HCT116 (cell line): ENCODE measurements at regions not wholly inside any gene's neighbourhood (a gene's known extent, or its start where the extent isn't known, plus 50 kb on each side); places are given as distances from the start of the nearest gene placed in this dataset.

Experiments used
- ATAC-seq: fragments of 200-7000 bp; cut with Tn5 transposase; 2 replicates; pipeline ENCODE4 v1.9.1; 2020; ENCODE audit warnings: mild to moderate bottlenecking, moderate library complexity
- BruUV-seq: library from RNA; stranded (reverse); fragments of 400-500 nt; replicated peaks from 2 replicates; lab custom pipeline; 2021; lab: Mats Ljungman, UMichigan
- CTCF ChIA-PET: fragments of 300-600 bp; sonication (Branson Sonifier 250); formaldehyde crosslinking; loops from one replicate; lab custom pipeline; 2021; ENCODE audit warnings: antibody characterized with exemption; lab: Charles Lee
- POLR2A ChIA-PET: fragments of 300-600, 350-600 bp; sonication (Branson Sonifier 250); formaldehyde crosslinking; loops from one replicate; lab custom pipeline; 2021; ENCODE audit warnings: antibody characterized with exemption; lab: Charles Lee
- RAD21 ChIA-PET, 2 experiments: fragments of 300-600 bp; sonication (Branson Sonifier 250); formaldehyde crosslinking; loops; one replicate each; lab custom pipeline; 2023; ENCODE audit warnings: low total read pairs in 2 of 2; ENCODE audit not compliant: uncharacterized antibody in 2 of 2, unreplicated experiment in 2 of 2, low non-redundant PET in 1 of 2; lab: Charles Lee
- DNase-seq: peaks from one replicate; pipeline ENCODE4 v3.0.0-alpha.2; 2010; ENCODE audit warnings: low read depth, low spot score
- H2AFZ ChIP-seq: fragments of 200-600 bp; shearing (Covaris generic), sonication (generic); 2 replicates; pipeline ENCODE4 v1.6.1; 2017; ENCODE audit warnings: low read depth, mixed run types, mixed read lengths, antibody characterized with exemption, low read length; ENCODE audit not compliant: poor library complexity, severe bottlenecking
- H3K27ac ChIP-seq: 2 replicates; pipeline ENCODE4 v1.5.1; 2012; ENCODE audit warnings: low read depth, low read length
- H3K27me3 ChIP-seq: fragments of 200-600 bp; sonication (generic); 2 replicates; pipeline ENCODE4 v1.6.1; 2016; ENCODE audit warnings: mixed run types, low read length, mixed read lengths; ENCODE audit not compliant: insufficient read depth
- H3K36me3 ChIP-seq, 2 experiments: fragments of 200-500 bp in 1 of 2; fragments of 200-600 bp in 1 of 2; sonication (Bioruptor generic) in 1 of 2; sonication (generic) in 1 of 2; 2 replicates each; pipeline versions ENCODE4 v1.5.1 to v1.6.1; 2014 to 2016; ENCODE audit warnings: low read length in 2 of 2, inconsistent platforms in 1 of 2, mixed read lengths in 1 of 2, mixed run types in 1 of 2; ENCODE audit not compliant: insufficient read depth in 2 of 2, control insufficient read depth in 1 of 2
- H3K4me1 ChIP-seq, 2 experiments: fragments of 200-600 bp in 1 of 2; sonication (generic) in 1 of 2; 2 replicates each; pipeline versions ENCODE4 v1.5.1 to v1.6.1; 2012 to 2017; ENCODE audit warnings: low read length in 2 of 2, inconsistent platforms in 1 of 2, mild to moderate bottlenecking in 1 of 2, mixed read lengths in 1 of 2, mixed run types in 1 of 2, moderate library complexity in 1 of 2; ENCODE audit not compliant: insufficient read depth in 2 of 2, control insufficient read depth in 1 of 2
- H3K4me2 ChIP-seq: fragments of 200-600 bp; sonication (generic); 2 replicates; pipeline ENCODE4 v1.6.1; 2017; ENCODE audit warnings: mixed run types, low read length, mixed read lengths
- H3K4me3 ChIP-seq, 2 experiments: fragments of 200-600 bp in 1 of 2; sonication (generic) in 1 of 2; replicated peaks in 1 of 2; 2 replicates each; pipeline ENCODE4 v1.5.1; 2011 to 2016; ENCODE audit warnings: low read length in 2 of 2, control low read depth in 1 of 2, low read depth in 1 of 2, mild to moderate bottlenecking in 1 of 2, mixed read lengths in 1 of 2, mixed run types in 1 of 2
- H3K79me2 ChIP-seq: fragments of 200-600 bp; sonication (generic); 2 replicates; pipeline ENCODE4 v1.6.1; 2017; ENCODE audit warnings: mild to moderate bottlenecking, mixed run types, low read length, moderate library complexity, mixed read lengths; ENCODE audit not compliant: insufficient read depth
- H3K9ac ChIP-seq: fragments of 200-600 bp; sonication (generic); 2 replicates; pipeline ENCODE4 v1.6.1; 2016; ENCODE audit warnings: low read length, mixed read lengths
- H3K9me2 ChIP-seq: fragments of 200-600 bp; sonication (generic), shearing (Covaris generic); 2 replicates; pipeline ENCODE4 v1.6.1; 2017; ENCODE audit warnings: mixed run types, mild to moderate bottlenecking, moderate library complexity; ENCODE audit not compliant: insufficient read depth
- H3K9me3 ChIP-seq, 2 experiments: fragments of 200-500 bp in 1 of 2; fragments of 200-600 bp in 1 of 2; sonication (Bioruptor generic) in 1 of 2; sonication (generic) in 1 of 2; 2 replicates each; pipeline ENCODE4 v1.6.1; 2014 to 2017; ENCODE audit warnings: low read length in 2 of 2, mixed read lengths in 2 of 2, inconsistent platforms in 1 of 2, low read depth in 1 of 2, mild to moderate bottlenecking in 1 of 2, mixed run types in 1 of 2, moderate library complexity in 1 of 2; ENCODE audit not compliant: control insufficient read depth in 1 of 2, insufficient read depth in 1 of 2
- H4K20me1 ChIP-seq: fragments of 200-600 bp; sonication (generic), shearing (Covaris generic); 2 replicates; pipeline ENCODE4 v1.6.1; 2017; ENCODE audit warnings: mixed run types, mild to moderate bottlenecking, moderate library complexity; ENCODE audit not compliant: insufficient read depth
- CBX3 ChIP-seq: IDR thresholded peaks from 2 replicates; pipeline ENCODE4 v1.6.1; 2012; ENCODE audit warnings: low read depth
- EGR1 ChIP-seq: IDR thresholded peaks from 2 replicates; pipeline ENCODE4 v1.6.1; 2012; ENCODE audit warnings: low read depth
- ELF1 ChIP-seq: IDR thresholded peaks from 2 replicates; pipeline ENCODE4 v1.6.1; 2012; ENCODE audit warnings: low read depth, borderline replicate concordance
- EZH2 ChIP-seq: fragments of 200-600 bp; sonication (generic); IDR thresholded peaks from 2 replicates; pipeline ENCODE4 v1.6.1; 2017; ENCODE audit warnings: antibody characterized with exemption, mixed run types
- EZH2phosphoT487 ChIP-seq: fragments of 200-600 bp; IDR thresholded peaks from 2 replicates; pipeline ENCODE4 v1.6.1; 2018; ENCODE audit warnings: antibody characterized with exemption, borderline replicate concordance
- JUND ChIP-seq: IDR thresholded peaks from 2 replicates; pipeline ENCODE4 v1.6.1; 2012
- POLR2AphosphoS5 ChIP-seq: IDR thresholded peaks from 2 replicates; pipeline ENCODE4 v1.6.1; 2011; ENCODE audit warnings: mild to moderate bottlenecking, low read depth, low read length, moderate library complexity
- RAD21 ChIP-seq: IDR thresholded peaks from 2 replicates; pipeline ENCODE4 v1.6.1; 2012; ENCODE audit warnings: low read depth, mild to moderate bottlenecking
- SIN3A ChIP-seq: IDR thresholded peaks from 2 replicates; pipeline ENCODE4 v1.6.1; 2012; ENCODE audit warnings: low read depth
- SP1 ChIP-seq: IDR thresholded peaks from 2 replicates; pipeline ENCODE4 v1.6.1; 2012; ENCODE audit warnings: low read depth
- TCF7L2 ChIP-seq: IDR thresholded peaks from 2 replicates; pipeline ENCODE4 v1.7.0; 2011; ENCODE audit warnings: borderline replicate concordance, inconsistent platforms; ENCODE audit not compliant: insufficient read depth, insufficient read length; ENCODE audit errors: extremely low read depth
- intact Hi-C: fragments of 100-400 bp; cut with micrococcal nuclease; formaldehyde crosslinking; loops from 2 replicates; pipeline ENCODE4 v1.10.0; 2022
- TF ChIP-seq, protein P1 (sequence below): IDR thresholded peaks from 2 replicates; pipeline ENCODE4 v1.6.1; 2012
- TF ChIP-seq, protein P2 (sequence below): IDR thresholded peaks from 2 replicates; pipeline ENCODE4 v1.6.1; 2012
- TF ChIP-seq, protein P3 (sequence below): IDR thresholded peaks from 2 replicates; pipeline ENCODE4 v1.6.1; 2012; ENCODE audit warnings: low read depth

DNA sequence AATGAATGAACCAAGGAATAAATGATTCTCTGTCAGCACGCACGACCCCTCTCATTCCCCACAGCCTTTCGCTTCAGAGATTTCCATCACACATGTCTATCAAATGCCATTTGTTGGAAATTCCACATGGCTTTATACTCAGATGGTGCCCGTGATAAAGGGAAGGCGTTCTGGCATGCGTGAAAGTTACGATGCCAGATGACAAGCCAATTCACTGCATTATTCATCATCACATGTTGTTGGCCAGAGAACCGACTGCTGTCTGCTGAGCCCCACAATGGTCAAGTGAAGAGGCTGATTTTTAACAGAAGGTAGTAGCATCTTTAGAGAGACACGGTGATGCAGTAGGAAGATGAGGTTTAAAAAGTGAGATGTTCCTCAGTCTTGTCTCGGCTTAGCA lies 74.1 kb upstream of the FRMD4B start:
- Histone ChIP-seq H3K4me3 (no peak overlapping the region), H3K27ac (no peak overlapping the region), H3K36me3 (no peaks in the 10 kb centered on the region), H3K9ac (no peak overlapping the region), H3K4me2 (no peak overlapping the region), H2AFZ (no peak overlapping the region), H4K20me1 (no peaks in the 10 kb centered on the region), H3K4me1 (no peaks in the 10 kb centered on the region), H3K79me2 (no peaks in the 10 kb centered on the region), H3K9me2 (no peaks in the 10 kb centered on the region), H3K27me3 (no peaks in the 10 kb centered on the region), H3K9me3 (no peaks in the 10 kb centered on the region)
- no peak for TF ChIP-seq RAD21
- no peak for TF ChIP-seq POLR2AphosphoS5
- TF ChIP-seq EGR1 = no peak
- TF ChIP-seq, protein P1, sequence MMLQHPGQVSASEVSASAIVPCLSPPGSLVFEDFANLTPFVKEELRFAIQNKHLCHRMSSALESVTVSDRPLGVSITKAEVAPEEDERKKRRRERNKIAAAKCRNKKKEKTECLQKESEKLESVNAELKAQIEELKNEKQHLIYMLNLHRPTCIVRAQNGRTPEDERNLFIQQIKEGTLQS = no peak
- TF ChIP-seq, protein P2, sequence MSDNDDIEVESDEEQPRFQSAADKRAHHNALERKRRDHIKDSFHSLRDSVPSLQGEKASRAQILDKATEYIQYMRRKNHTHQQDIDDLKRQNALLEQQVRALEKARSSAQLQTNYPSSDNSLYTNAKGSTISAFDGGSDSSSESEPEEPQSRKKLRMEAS = no peak
- no peak for TF ChIP-seq ELF1
- no peak for TF ChIP-seq CBX3
- TF ChIP-seq TCF7L2 = no peak
- TF ChIP-seq EZH2 = no peak
- TF ChIP-seq SIN3A = no peak
- no peak for TF ChIP-seq SP1
- TF ChIP-seq, protein P3, sequence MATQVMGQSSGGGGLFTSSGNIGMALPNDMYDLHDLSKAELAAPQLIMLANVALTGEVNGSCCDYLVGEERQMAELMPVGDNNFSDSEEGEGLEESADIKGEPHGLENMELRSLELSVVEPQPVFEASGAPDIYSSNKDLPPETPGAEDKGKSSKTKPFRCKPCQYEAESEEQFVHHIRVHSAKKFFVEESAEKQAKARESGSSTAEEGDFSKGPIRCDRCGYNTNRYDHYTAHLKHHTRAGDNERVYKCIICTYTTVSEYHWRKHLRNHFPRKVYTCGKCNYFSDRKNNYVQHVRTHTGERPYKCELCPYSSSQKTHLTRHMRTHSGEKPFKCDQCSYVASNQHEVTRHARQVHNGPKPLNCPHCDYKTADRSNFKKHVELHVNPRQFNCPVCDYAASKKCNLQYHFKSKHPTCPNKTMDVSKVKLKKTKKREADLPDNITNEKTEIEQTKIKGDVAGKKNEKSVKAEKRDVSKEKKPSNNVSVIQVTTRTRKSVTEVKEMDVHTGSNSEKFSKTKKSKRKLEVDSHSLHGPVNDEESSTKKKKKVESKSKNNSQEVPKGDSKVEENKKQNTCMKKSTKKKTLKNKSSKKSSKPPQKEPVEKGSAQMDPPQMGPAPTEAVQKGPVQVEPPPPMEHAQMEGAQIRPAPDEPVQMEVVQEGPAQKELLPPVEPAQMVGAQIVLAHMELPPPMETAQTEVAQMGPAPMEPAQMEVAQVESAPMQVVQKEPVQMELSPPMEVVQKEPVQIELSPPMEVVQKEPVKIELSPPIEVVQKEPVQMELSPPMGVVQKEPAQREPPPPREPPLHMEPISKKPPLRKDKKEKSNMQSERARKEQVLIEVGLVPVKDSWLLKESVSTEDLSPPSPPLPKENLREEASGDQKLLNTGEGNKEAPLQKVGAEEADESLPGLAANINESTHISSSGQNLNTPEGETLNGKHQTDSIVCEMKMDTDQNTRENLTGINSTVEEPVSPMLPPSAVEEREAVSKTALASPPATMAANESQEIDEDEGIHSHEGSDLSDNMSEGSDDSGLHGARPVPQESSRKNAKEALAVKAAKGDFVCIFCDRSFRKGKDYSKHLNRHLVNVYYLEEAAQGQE = no peak
- no peak for TF ChIP-seq EZH2phosphoT487
- TF ChIP-seq JUND = no peak
- ATAC-seq = no peak
- CTCF ChIA-PET = no interaction called here
- no peak for DNase-seq
- no TSS peak for BruUV-seq
- RAD21 ChIA-PET = no interaction called here
- POLR2A ChIA-PET = no interaction called here
- intact Hi-C loops = no loop called here
